HepG2 (cell line): ENCODE measurements at regions not wholly inside any gene's neighbourhood (a gene's known extent, or its start where the extent isn't known, plus 50 kb on each side); places are given as distances from the start of the nearest gene placed in this dataset.
A peak's percentile ranks its signal among the peaks of the same experiment; 100 is the strongest.

Source experiments
- ARNT ChIP-seq: fragments of 450-650 bp; IDR thresholded peaks from 2 replicates; pipeline ENCODE4 v1.6.1; 2017
- CC2D1A ChIP-seq: sonication (generic); formaldehyde crosslinking; IDR thresholded peaks from 2 replicates; pipeline ENCODE4 v1.8.1; 2023; ENCODE audit warnings: mild to moderate bottlenecking, missing genetic modification reagents
- DNMT3B ChIP-seq: conservative IDR thresholded peaks from 2 replicates; pipeline ENCODE4 v1.6.1; 2016; ENCODE audit warnings: missing biosample characterization, control low read depth
- JARID2 ChIP-seq: sonication (generic); formaldehyde crosslinking; IDR thresholded peaks from 2 replicates; pipeline ENCODE4 v1.8.1; 2023; ENCODE audit warnings: missing genetic modification reagents, inconsistent platforms; ENCODE audit not compliant: insufficient replicate concordance
- MAZ ChIP-seq, 2 experiments: sonication (generic) in 1 of 2; formaldehyde crosslinking in 1 of 2; IDR thresholded peaks; 2 replicates each; pipeline versions ENCODE4 v1.5.0 to v1.6.1; 2012 to 2020; ENCODE audit warnings: low read depth in 2 of 2, mild to moderate bottlenecking in 2 of 2, borderline replicate concordance in 1 of 2, improper control_type of control experiment in 1 of 2, low read length in 1 of 2, missing genetic modification reagents in 1 of 2, moderate library complexity in 1 of 2
- POLR2AphosphoS2 ChIP-seq: IDR thresholded peaks from 2 replicates; pipeline ENCODE4 v1.6.1; 2011; ENCODE audit warnings: low read depth, low read length, improper control_type of control experiment
- SPEN ChIP-seq: sonication (generic); formaldehyde crosslinking; IDR thresholded peaks from 2 replicates; pipeline ENCODE4 v1.5.1; 2020; ENCODE audit warnings: low read depth, mild to moderate bottlenecking, missing genetic modification reagents
- ZC3H4 ChIP-seq: sonication (generic); formaldehyde crosslinking; IDR thresholded peaks from 2 replicates; pipeline ENCODE4 v1.4.0; 2020; ENCODE audit warnings: missing genetic modification reagents, borderline replicate concordance
- ZNF10 ChIP-seq: sonication (generic); formaldehyde crosslinking; IDR thresholded peaks from 2 replicates; pipeline ENCODE4 v1.4.0; 2020; ENCODE audit warnings: mild to moderate bottlenecking, low read depth, missing genetic modification reagents, borderline replicate concordance
- ZNF709 ChIP-seq: sonication (generic); formaldehyde crosslinking; IDR thresholded peaks from 2 replicates; pipeline ENCODE4 v1.5.0; 2020; ENCODE audit warnings: mild to moderate bottlenecking, missing genetic modification reagents
- ZNF768 ChIP-seq: sonication (generic); formaldehyde crosslinking; IDR thresholded peaks from 2 replicates; pipeline ENCODE4 v1.4.0; 2020; ENCODE audit warnings: missing genetic modification reagents
- TF ChIP-seq, protein P1 (sequence below), 2 experiments: sonication (generic) in 1 of 2; formaldehyde crosslinking in 1 of 2; IDR thresholded peaks; 2 replicates each; pipeline versions ENCODE4 v1.4.0 to v1.6.1; 2016 to 2020; ENCODE audit warnings: borderline replicate concordance in 1 of 2, low read depth in 1 of 2, mild to moderate bottlenecking in 1 of 2, missing genetic modification reagents in 1 of 2
- TF ChIP-seq, protein P2 (sequence below): sonication (generic); formaldehyde crosslinking; IDR thresholded peaks from 2 replicates; pipeline ENCODE4 v1.5.0; 2020; ENCODE audit warnings: mild to moderate bottlenecking, missing genetic modification reagents
- TF ChIP-seq, protein P3 (sequence below): sonication (generic); formaldehyde crosslinking; IDR thresholded peaks from 2 replicates; pipeline ENCODE4 v1.4.0; 2020; ENCODE audit warnings: mild to moderate bottlenecking, missing genetic modification reagents

DNA sequence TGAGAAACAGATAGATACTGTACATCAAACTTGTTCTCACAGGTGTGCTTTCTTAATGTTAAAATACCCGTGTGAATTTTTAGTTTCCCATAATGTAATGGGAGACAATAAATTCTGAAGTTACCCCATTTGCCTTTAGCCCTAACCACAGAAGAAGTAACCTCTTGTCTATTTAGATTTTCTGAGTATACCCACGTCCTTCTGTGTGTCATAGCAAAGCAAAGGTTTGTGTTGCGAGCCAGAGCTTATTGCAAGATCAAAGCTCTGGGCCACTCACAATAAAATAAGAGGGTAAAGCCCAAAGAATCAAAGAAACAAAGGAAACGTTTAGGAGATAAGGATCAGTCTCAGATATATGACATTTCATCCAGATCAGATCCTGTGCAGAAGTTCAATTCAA is 73.9 kb downstream of the BMP4 start (continued):
- TF ChIP-seq, protein P1, sequence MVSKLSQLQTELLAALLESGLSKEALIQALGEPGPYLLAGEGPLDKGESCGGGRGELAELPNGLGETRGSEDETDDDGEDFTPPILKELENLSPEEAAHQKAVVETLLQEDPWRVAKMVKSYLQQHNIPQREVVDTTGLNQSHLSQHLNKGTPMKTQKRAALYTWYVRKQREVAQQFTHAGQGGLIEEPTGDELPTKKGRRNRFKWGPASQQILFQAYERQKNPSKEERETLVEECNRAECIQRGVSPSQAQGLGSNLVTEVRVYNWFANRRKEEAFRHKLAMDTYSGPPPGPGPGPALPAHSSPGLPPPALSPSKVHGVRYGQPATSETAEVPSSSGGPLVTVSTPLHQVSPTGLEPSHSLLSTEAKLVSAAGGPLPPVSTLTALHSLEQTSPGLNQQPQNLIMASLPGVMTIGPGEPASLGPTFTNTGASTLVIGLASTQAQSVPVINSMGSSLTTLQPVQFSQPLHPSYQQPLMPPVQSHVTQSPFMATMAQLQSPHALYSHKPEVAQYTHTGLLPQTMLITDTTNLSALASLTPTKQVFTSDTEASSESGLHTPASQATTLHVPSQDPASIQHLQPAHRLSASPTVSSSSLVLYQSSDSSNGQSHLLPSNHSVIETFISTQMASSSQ (IDR thresholded peaks at IDR 0.05; ENCODE audit: low read depth): 0 out of 2 replicates have a peak, but pooled peaks have one; percentile 33
- TF ChIP-seq, protein P1 (CRISPR knock-in tag; IDR thresholded peaks at IDR 0.05; ENCODE audit: borderline replicate concordance): no peak
- TF ChIP-seq ZNF10 (CRISPR knock-in tag) (no peak), SPEN (CRISPR knock-in tag) (no peak), CC2D1A (CRISPR knock-in tag) (no peak), POLR2AphosphoS2 (no peak), MAZ (IDR thresholded peaks at IDR 0.05; ENCODE audit: borderline replicate concordance, low read depth, low read length) (no peak), MAZ (CRISPR knock-in tag; IDR thresholded peaks at IDR 0.05; ENCODE audit: low read depth) (no peak), DNMT3B (CRISPR knock-in tag) (no peak), ZNF709 (CRISPR knock-in tag) (no peak), ZNF768 (no peak), JARID2 (CRISPR knock-in tag) (no peak), ZC3H4 (CRISPR knock-in tag) (no peak), ARNT (no peak)
- TF ChIP-seq, protein P2, sequence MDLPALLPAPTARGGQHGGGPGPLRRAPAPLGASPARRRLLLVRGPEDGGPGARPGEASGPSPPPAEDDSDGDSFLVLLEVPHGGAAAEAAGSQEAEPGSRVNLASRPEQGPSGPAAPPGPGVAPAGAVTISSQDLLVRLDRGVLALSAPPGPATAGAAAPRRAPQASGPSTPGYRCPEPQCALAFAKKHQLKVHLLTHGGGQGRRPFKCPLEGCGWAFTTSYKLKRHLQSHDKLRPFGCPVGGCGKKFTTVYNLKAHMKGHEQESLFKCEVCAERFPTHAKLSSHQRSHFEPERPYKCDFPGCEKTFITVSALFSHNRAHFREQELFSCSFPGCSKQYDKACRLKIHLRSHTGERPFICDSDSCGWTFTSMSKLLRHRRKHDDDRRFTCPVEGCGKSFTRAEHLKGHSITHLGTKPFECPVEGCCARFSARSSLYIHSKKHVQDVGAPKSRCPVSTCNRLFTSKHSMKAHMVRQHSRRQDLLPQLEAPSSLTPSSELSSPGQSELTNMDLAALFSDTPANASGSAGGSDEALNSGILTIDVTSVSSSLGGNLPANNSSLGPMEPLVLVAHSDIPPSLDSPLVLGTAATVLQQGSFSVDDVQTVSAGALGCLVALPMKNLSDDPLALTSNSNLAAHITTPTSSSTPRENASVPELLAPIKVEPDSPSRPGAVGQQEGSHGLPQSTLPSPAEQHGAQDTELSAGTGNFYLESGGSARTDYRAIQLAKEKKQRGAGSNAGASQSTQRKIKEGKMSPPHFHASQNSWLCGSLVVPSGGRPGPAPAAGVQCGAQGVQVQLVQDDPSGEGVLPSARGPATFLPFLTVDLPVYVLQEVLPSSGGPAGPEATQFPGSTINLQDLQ (CRISPR knock-in tag): no peak
- TF ChIP-seq, protein P3, sequence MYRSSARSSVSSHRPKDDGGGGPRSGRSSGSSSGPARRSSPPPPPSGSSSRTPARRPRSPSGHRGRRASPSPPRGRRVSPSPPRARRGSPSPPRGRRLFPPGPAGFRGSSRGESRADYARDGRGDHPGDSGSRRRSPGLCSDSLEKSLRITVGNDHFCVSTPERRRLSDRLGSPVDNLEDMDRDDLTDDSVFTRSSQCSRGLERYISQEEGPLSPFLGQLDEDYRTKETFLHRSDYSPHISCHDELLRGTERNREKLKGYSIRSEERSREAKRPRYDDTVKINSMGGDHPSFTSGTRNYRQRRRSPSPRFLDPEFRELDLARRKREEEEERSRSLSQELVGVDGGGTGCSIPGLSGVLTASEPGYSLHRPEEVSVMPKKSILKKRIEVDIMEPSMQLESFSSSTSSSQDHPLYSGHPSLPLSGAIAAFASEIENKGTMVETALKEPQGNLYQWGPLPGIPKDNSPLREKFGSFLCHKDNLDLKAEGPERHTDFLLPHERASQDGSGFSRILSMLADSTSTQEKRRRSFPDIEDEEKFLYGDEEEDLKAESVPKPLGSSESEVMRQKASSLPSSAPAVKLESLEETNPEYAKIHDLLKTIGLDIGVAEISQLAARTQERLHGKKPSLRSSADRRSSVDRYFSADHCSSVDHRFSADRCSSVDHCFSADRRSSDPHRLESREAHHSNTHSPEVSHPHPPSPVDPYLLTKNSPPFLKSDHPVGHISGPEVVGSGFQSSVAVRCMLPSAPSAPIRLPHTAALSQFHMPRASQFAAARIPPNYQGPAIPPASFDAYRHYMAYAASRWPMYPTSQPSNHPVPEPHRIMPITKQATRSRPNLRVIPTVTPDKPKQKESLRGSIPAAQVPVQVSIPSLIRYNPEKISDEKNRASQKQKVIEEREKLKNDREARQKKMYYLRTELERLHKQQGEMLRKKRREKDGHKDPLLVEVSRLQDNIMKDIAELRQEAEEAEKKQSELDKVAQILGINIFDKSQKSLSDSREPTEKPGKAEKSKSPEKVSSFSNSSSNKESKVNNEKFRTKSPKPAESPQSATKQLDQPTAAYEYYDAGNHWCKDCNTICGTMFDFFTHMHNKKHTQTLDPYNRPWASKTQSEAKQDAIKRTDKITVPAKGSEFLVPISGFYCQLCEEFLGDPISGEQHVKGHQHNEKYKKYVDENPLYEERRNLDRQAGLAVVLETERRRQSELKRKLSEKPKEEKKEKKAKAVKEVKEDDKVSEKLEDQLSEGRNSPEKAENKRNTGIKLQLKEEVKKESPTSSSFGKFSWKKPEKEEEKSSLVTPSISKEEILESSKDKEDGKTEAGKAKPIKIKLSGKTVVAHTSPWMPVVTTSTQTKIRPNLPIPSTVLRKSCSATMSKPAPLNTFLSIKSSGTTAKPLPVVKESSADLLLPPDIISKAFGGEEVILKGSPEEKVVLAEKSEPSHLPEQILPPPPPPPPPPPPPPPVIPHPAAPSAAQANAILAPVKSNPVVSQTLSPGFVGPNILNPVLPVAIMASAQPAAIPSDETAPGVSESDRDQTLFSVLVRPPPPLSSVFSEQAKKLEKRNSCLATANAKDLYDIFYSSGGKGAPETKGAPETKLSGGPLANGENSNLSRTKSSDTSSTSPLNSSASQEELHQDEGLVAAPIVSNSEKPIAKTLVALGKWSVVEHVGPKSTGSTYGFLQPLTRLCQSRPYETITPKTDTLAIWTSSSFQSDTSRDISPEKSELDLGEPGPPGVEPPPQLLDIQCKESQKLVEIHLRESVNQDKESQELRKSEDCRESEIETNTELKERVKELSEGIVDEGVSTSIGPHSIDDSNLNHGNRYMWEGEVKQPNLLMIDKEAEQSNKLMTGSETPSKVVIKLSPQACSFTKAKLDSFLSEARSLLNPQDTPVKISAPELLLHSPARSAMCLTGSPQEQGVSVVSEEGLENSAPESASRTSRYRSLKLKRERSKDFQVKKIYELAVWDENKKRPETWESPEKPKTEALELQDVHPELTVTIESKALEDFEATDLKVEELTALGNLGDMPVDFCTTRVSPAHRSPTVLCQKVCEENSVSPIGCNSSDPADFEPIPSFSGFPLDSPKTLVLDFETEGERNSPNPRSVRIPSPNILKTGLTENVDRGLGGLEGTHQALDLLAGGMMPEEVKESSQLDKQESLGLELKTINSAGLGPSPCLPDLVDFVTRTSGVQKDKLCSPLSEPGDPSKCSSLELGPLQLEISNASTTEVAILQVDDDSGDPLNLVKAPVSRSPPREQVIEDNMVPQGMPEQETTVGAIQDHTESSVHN (CRISPR knock-in tag): no peak
